HG03469 (cell line): ENCODE measurements at regions not wholly inside any gene's neighbourhood (a gene's known extent, or its start where the extent isn't known, plus 50 kb on each side); places are given as distances from the start of the nearest gene placed in this dataset.
A peak's percentile ranks its signal among the peaks of the same experiment; 100 is the strongest.

Experiments
- ATAC-seq: cut with Tn5 transposase; IDR thresholded peaks from one replicate; pipeline ENCODE4 v1.9.1; 2021; ENCODE audit warnings: mild to moderate bottlenecking, moderate library complexity, moderate number of reproducible peaks; ENCODE audit not compliant: unreplicated experiment

GRCh38 chr12:91384366-91384765 lies 201.7 kb upstream of the DCN start:
- no peak for ATAC-seq

- ATAC-seq: no peak
Measured at GRCh38 chr12:91383099-91383498, 200.5 kb upstream of the DCN start.

GRCh38 chr12:91382081-91382543 lies 199.5 kb upstream of the DCN start:
- peak; percentile 53 for ATAC-seq

- peak; percentile 38 for ATAC-seq
Measured at GRCh38 chr12:91381309-91381804, 198.7 kb upstream of the DCN start.

- ATAC-seq: no peak
Measured at GRCh38 chr12:91380631-91381030, 198.0 kb upstream of the DCN start.

- no peak for ATAC-seq
Measured at GRCh38 chr12:91379051-91379775, 196.6 kb upstream of the DCN start.

- ATAC-seq: no peak
Measured at GRCh38 chr12:91377436-91377835, 194.8 kb upstream of the DCN start.

- ATAC-seq: no peak
Measured at GRCh38 chr12:91373086-91373485, 190.5 kb upstream of the DCN start.

- ATAC-seq: no peak
Measured at GRCh38 chr12:91370086-91370868, 187.7 kb upstream of the DCN start.

- no peak for ATAC-seq
Measured at GRCh38 chr12:91368613-91369012, 186.0 kb upstream of the DCN start.

GRCh38 chr12:91367234-91367849 lies 184.7 kb upstream of the DCN start:
- ATAC-seq: no peak

- ATAC-seq: no peak
Measured at GRCh38 chr12:91364471-91365184, 182.0 kb upstream of the DCN start.

- no peak for ATAC-seq
Measured at GRCh38 chr12:91361864-91362263, 179.2 kb upstream of the DCN start.

- ATAC-seq: no peak
Measured at GRCh38 chr12:91357381-91357780, 174.8 kb upstream of the DCN start.

GRCh38 chr12:91356405-91356804 lies 173.8 kb upstream of the DCN start:
- ATAC-seq: no peak

GRCh38 chr12:91355150-91356006 lies 172.8 kb upstream of the DCN start:
- peak; percentile 93 for ATAC-seq

- ATAC-seq: no peak
Measured at GRCh38 chr12:91353266-91353665, 170.6 kb upstream of the DCN start.

- ATAC-seq: no peak
Measured at GRCh38 chr12:91349476-91349875, 166.9 kb upstream of the DCN start.

GRCh38 chr12:91347481-91348214 lies 165.0 kb upstream of the DCN start:
- ATAC-seq: no peak
